ES-I3 (cell line): ENCODE measurements at regions not wholly inside any gene's neighbourhood (a gene's known extent, or its start where the extent isn't known, plus 50 kb on each side); places are given as distances from the start of the nearest gene placed in this dataset.
"Not testable (repeated sequence)": the region's sequence is repeated elsewhere in the genome, so short reads cannot be mapped to it uniquely, and the experiment has no call there.

Source experiments
- H3K36me3 ChIP-seq: 2 replicates; pipeline ENCODE4 v1.6.1; 2013; ENCODE audit warnings: mild to moderate bottlenecking, low read length, control low read depth, moderate library complexity; ENCODE audit not compliant: insufficient read depth
- H3K4me1 ChIP-seq: 2 replicates; pipeline ENCODE4 v1.6.1; 2013; ENCODE audit warnings: mild to moderate bottlenecking, control low read depth, low read length; ENCODE audit not compliant: insufficient read depth
- H3K9ac ChIP-seq: 2 replicates; pipeline ENCODE4 v1.6.1; 2013; ENCODE audit warnings: low read depth, mild to moderate bottlenecking, low read length, moderate library complexity
- H3K9me3 ChIP-seq: 2 replicates; pipeline ENCODE4 v1.6.1; 2013; ENCODE audit warnings: mild to moderate bottlenecking, low read length, moderate library complexity; ENCODE audit not compliant: control insufficient read depth, insufficient read depth

DNA sequence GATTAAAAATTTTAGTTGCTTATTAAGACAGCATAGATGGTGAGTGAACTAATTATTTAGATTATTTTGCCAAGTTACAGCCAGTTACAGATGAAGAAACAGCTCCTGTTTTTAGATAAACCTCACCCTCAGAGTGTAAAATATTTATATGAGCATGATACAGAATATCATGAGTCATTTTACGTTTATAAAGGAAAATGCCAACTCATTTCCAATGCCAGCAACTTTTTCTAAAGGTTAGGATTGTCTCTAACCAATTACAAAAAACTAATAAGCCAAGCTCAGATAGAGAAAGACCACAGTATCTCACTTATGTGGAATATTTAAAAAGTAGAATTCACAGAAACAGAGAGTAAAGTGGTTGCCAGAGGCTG is 590.1 kb downstream of the LTN1 start:
- Histone ChIP-seq H3K36me3 (no peaks in the 10 kb centered on the region), H3K9me3 (peaks cover 4% of the 10 kb centered on the region; the same call in 1 of the 2 replicates), H3K9ac (no peak overlapping the region), H3K4me1 (no peaks in the 10 kb centered on the region)

DNA sequence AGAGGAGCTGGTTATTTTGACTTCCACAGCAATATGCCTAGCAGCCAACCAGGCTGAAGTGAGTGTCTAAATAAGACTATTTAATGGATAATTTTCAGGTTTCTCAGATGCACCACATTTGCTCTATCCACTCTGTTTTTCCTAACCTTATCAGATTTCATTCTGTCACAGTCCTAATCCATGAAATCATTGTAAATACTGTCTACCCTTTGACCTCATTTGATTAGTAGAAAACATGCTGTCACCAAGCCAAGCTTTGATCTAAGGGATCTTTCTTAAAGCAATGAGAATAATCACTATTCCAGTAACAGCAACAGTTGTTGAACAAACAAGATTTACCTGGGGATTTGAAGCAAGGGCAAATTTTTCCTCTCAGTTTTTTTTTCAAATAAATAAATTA is 595.6 kb downstream of the LTN1 start:
- no peaks in the 10 kb centered on the region for H3K4me1 ChIP-seq
- peaks cover 4% of the 10 kb centered on the region; the same call in 1 of the 2 replicates for H3K9me3 ChIP-seq
- H3K36me3 ChIP-seq = no peaks in the 10 kb centered on the region
- no peak overlapping the region for H3K9ac ChIP-seq

GRCh38 chr21:28396421-28396820 is 596.3 kb downstream of the LTN1 start:
- Histone ChIP-seq H3K9me3 (peaks cover 4% of the 10 kb centered on the region; the same call in 1 of the 2 replicates), H3K36me3 (no peaks in the 10 kb centered on the region), H3K9ac (no peak overlapping the region), H3K4me1 (no peaks in the 10 kb centered on the region)

DNA sequence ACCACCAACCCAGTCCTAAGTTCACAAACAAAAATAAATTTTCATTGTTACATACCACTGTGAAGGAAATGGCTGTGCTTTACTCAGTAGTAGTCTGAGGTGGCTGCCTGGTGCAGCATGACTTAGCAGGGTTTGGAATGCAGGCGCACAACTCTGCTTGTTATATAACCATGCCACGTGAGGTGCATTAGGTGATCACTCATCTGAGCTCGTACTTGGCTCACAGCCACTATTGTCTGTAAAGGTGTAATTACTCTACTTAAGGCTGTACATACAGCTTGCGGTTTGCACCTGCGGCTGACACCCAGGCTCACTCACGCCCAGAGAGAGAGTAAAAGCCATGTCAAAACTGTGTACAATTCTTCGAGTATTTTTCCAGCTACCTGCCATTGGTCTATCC is 599.4 kb downstream of the LTN1 start:
- Histone ChIP-seq H3K9ac (no peak overlapping the region), H3K36me3 (no peaks in the 10 kb centered on the region), H3K4me1 (no peaks in the 10 kb centered on the region), H3K9me3 (no peaks in the 10 kb centered on the region; the same call in 1 of the 2 replicates)

- no peak overlapping the region for H3K9ac ChIP-seq
- no peaks in the 10 kb centered on the region for H3K9me3 ChIP-seq
- no peaks in the 10 kb centered on the region for H3K36me3 ChIP-seq
These were observed 600.5 kb downstream of the LTN1 start for GRCh38 chr21:28391938-28392849.

DNA sequence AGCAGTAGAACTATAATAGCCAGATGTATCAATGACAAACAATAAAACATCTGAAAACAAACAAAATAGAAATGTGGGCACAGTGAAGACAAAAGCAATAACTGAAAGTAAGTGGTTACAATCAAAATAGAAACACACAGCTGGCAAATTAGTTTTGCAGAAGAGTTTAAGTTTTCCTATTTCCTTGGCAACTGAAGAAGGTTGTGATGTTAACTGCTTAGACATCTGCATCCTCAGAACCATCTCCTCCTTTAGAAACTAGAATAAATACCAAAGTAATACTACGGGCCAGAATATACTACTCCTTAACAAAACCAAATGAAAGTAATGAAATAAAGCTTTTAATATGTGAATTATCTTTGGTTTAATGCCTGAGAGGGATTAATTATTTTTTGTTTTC is 605.5 kb downstream of the LTN1 start:
- Histone ChIP-seq H3K4me1 (no peaks in the 10 kb centered on the region), H3K9me3 (no peaks in the 10 kb centered on the region), H3K36me3 (no peaks in the 10 kb centered on the region), H3K9ac (no peak overlapping the region)

More at GRCh38 chr21:28391938-28392849, 600.5 kb downstream of the LTN1 start:
- H3K4me1 ChIP-seq = no peaks in the 10 kb centered on the region

- Histone ChIP-seq H3K9ac (no peak overlapping the region), H3K36me3 (no peaks in the 10 kb centered on the region), H3K4me1 (no peaks in the 10 kb centered on the region), H3K9me3 (no peaks in the 10 kb centered on the region)
These were observed 606.8 kb downstream of the LTN1 start for GRCh38 chr21:28385845-28386244.

DNA sequence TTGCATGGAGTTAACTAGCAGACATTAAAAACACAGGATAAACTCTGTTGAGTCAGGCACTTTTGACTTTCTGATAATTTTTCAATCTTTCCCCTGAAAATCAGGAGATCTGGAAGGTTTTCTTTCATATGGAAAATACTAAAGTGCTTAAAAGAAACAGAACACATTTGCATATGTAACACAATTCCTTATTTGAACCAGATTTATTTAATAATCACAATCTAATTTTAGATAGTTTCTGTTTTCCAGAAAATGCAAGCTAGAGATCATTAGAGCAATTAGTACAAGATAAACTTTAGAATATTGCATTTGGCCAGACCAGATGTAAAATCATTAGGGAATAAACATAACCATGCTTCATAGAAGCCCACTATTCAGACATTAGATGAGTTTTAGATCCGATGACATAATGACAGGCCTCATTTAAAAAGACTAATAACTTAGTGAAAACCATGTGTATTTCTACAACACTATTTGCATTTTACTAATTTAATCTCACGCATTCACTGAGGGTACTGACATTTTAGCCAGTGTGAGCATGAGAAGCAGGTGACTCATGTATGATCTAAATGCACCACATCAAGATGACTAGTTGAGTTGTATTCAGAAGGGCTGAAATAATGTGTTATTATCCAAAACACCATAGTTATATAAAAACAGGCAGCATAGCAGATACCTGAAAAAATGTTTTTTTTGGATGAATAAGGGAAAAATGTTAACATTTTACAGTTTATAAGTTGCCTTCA is 611.5 kb downstream of the LTN1 start:
- H3K9me3 ChIP-seq, H3K36me3 ChIP-seq, H3K4me1 ChIP-seq, H3K9ac ChIP-seq: not testable (repeated sequence)

DNA sequence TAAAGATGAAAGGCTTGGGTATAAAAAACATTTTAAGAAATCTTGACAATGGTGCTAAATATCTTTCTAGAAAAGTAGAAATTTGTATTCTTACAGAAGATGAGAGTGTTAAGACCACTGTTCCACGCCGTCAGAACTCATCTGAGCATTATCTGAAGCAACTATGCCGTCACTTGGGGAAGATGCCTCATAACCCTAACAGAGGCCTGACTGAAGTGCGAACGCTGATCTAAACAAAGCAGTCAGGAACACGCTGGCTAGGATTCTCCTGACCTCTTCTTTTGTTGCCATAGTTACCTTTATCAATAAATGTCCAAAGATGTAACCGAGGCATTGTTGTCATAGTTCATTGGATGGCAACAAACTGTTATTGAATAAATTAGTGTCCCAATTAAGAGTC is 612.4 kb downstream of the LTN1 start:
- Histone ChIP-seq H3K9ac (no peak overlapping the region), H3K36me3 (no peaks in the 10 kb centered on the region), H3K9me3 (no peaks in the 10 kb centered on the region), H3K4me1 (no peaks in the 10 kb centered on the region)

DNA sequence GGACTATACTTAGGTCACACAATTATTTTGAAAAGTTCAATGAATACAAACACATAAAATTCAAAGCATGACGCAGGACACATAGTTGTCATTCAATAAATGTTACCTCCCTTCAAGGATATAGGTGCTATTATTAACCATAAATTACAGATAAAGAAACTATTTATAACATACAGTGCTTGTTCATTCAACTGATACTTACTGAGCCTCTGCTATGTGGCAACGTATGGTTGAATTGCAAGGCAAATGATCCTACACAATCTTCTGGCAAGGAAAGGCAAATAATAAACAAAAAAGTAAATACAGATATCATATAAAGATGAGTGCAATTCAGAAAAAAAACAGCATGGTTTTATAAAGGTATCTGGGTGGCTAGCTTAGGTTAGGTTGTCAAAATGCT is 614.7 kb downstream of the LTN1 start:
- H3K9me3 ChIP-seq = no peaks in the 10 kb centered on the region
- H3K36me3 ChIP-seq = no peaks in the 10 kb centered on the region
- no peak overlapping the region for H3K9ac ChIP-seq
- no peaks in the 10 kb centered on the region for H3K4me1 ChIP-seq

DNA sequence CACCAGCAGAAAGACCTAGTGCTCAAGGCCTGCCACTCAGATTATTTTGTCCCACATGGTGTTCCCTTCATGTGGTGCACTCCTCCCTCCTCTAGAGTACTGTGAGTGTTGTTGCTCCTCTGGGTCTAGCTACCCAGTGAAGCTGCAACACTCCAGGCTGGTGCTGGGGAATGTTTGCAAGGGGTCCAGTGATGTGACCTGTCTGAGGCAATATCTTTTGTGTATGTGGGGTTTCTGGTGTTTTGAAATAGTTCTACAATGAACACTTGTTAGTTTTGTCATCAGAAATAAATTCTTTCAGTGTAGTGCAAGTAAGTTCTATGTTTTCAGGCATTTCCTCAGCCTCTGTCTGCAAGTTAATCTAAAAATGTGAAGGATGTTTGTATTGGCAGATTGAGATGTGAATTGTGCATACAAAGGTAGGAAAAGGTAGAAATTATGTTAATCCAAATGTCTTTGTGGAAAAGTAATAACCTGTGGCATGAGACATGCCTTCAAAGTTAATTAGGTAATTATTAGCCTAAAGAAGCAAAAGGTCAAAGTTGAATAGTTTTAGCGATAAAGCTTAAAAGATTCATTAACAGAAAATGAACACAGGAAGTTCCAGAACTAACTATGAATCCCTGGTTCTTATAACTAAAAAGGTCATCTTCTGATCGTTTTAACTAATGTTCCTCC is 616.8 kb downstream of the LTN1 start:
- Histone ChIP-seq H3K36me3 (no peaks in the 10 kb centered on the region), H3K9ac (no peak overlapping the region), H3K4me1 (no peaks in the 10 kb centered on the region), H3K9me3 (peaks cover 3% of the 10 kb centered on the region; the same call in 1 of the 2 replicates)

DNA sequence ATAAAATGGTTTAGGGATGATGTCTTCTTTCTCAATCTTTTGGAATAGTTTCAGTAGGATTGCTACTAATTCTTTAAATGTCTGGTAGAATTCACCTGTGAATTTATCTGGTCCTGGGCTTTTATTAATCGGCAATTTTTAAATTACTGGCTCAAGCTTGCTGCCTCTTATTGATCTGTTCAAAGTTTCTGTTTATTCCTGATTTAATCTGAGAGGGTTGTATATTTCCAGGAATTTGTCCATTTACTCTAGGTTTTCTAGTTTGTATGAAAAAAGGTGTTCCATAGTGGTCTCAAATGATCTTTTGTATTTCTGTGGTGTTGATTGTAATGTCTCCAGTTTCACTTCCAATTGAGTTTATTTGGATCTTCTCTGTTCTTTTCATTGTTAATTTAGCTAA is 617.8 kb downstream of the LTN1 start:
- H3K36me3 ChIP-seq = no peaks in the 10 kb centered on the region
- peaks cover 6% of the 10 kb centered on the region; the same call in 1 of the 2 replicates for H3K9me3 ChIP-seq

GRCh38 chr21:28371713-28372112 is 621.0 kb downstream of the LTN1 start:
- Histone ChIP-seq H3K9ac (no peak overlapping the region), H3K4me1 (no peaks in the 10 kb centered on the region), H3K9me3 (peaks cover 6% of the 10 kb centered on the region; the same call in 1 of the 2 replicates), H3K36me3 (no peaks in the 10 kb centered on the region)

More for the DNA sequence above, 617.8 kb downstream of the LTN1 start:
- no peaks in the 10 kb centered on the region for H3K4me1 ChIP-seq
- H3K9ac ChIP-seq = no peak overlapping the region

- no peaks in the 10 kb centered on the region for H3K4me1 ChIP-seq
These were observed 633.4 kb downstream of the LTN1 start for GRCh38 chr21:28359300-28359699.

More at GRCh38 chr21:28359300-28359699, 633.4 kb downstream of the LTN1 start:
- no peak overlapping the region for H3K9ac ChIP-seq
- H3K9me3 ChIP-seq = no peaks in the 10 kb centered on the region
- no peaks in the 10 kb centered on the region for H3K36me3 ChIP-seq
